ENCODE measurements at regions not wholly inside any gene's neighbourhood (a gene's known extent, or its start where the extent isn't known, plus 50 kb on each side); places are given as distances from the start of the nearest gene placed in this dataset.

- Histone ChIP-seq H3K9me1 (ENCODE audit: insufficient read depth, low read length) (no peaks in the 10 kb centered on the region), H3K9ac (ENCODE audit: low read depth, low read length) (no peak overlapping the region), H4K8ac (ENCODE audit: low read depth in 2 of 2, low read length in 2 of 2) (no peak overlapping the region), H3K4me1 (ENCODE audit: control insufficient read depth, insufficient read depth, low read length) (no peaks in the 10 kb centered on the region), H2AK9ac (replicated peaks; ENCODE audit: low read depth, low read length, poor library complexity) (no peak overlapping the region), H3K14ac (replicated peaks; ENCODE audit: low read depth, low read length) (no peak overlapping the region), H3K27ac (ENCODE audit: insufficient read depth, low read length) (no peak overlapping the region), H3K23ac (ENCODE audit: low read depth, low read length) (no peak overlapping the region), H3K4ac (ENCODE audit: low read depth, low read length) (no peak overlapping the region), H3K4me2 (ENCODE audit: low read depth, low read length) (no peak overlapping the region), H3K36me3 (ENCODE audit: control insufficient read depth, insufficient read depth, low read length) (no peaks in the 10 kb centered on the region), H2BK15ac (ENCODE audit: low read depth, low read length) (no peak overlapping the region), H4K91ac (ENCODE audit: insufficient read depth, low read depth, low read length) (no peak overlapping the region), H3K9me3 (ENCODE audit: control insufficient read depth, insufficient read depth, low read length) (peaks cover 4% of the 10 kb centered on the region; the same call in 1 of the 2 replicates), H2AK5ac (ENCODE audit: low read depth, low read length) (no peak overlapping the region), H3K4me3 (ENCODE audit: insufficient read depth, low read depth, low read length) (no peak overlapping the region), H4K20me1 (ENCODE audit: insufficient read depth, low read length) (no peaks in the 10 kb centered on the region), H2BK120ac (ENCODE audit: low read depth, low read length) (no peak overlapping the region), H3K79me1 (ENCODE audit: low read depth in 1 of 2, low read length in 2 of 2) (no peaks in the 10 kb centered on the region), H2AFZ (replicated peaks; ENCODE audit: low read length, poor library complexity) (no peak overlapping the region), H3K18ac (ENCODE audit: low read depth, low read length) (no peak overlapping the region), H2BK5ac (ENCODE audit: low read depth, low read length, poor library complexity, severe bottlenecking) (no peak overlapping the region), H2BK20ac (ENCODE audit: low read depth, low read length) (no peak overlapping the region), H4K5ac (ENCODE audit: low read depth, low read length) (no peak overlapping the region), H3K56ac (ENCODE audit: extremely low read depth, insufficient read depth, low read length) (no peak overlapping the region), H3K27me3 (ENCODE audit: control insufficient read depth, insufficient read depth, low read length) (peaks cover 8% of the 10 kb centered on the region)
- ATAC-seq (ENCODE audit: low read depth) (peak; percentile 93), DNase-seq (peak; percentile 92)
- 30% methylated on average over 5 of the region's 8 CpGs; no CpG with 5 or more reads in 1 of the 2 experiments for WGBS, 2 experiments (ENCODE audit: extremely low coverage in 2 of 2, insufficient read length in 1 of 2)
- in situ Hi-C loops (cut with MboI; ENCODE audit: low sequenced_read_pairs) (loop anchor here (25.0 kb wide), 3 partner anchors 122 to 372 kb away; no protein-coding TSS in a partner anchor), intact Hi-C loops (cut with micrococcal nuclease) (no loop called here), dilution Hi-C loops (cut with HindIII; ENCODE audit: low sequenced_read_pairs, unreplicated experiment) (no loop called here)
- TF ChIP-seq FOS (IDR thresholded peaks at IDR 0.05; ENCODE audit: low read depth, low read length) (peak; percentile 12; the same call in 1 of the 2 replicates), MXI1 (IDR thresholded peaks at IDR 0.05; ENCODE audit: borderline replicate concordance, low read depth, low read length) (no peak), BHLHE40 (IDR thresholded peaks at IDR 0.05; ENCODE audit: low read depth, low read length) (peak; percentile 47; the same call in 1 of the 2 replicates), CEBPB (IDR thresholded peaks at IDR 0.05; ENCODE audit: low read depth, low read length) (peak; percentile 70; the same call in 1 of the 2 replicates)
- no TSS peak for BruUV-seq (replicated peaks)
- ChIA-PET CTCF (interaction anchor here (0.8 to 0.9 kb wide), 2 partner anchors 9 kb away, joined by 3 read pairs; no protein-coding TSS in a partner anchor), POLR2A (ENCODE audit: unreplicated experiment) (no interaction called here)
These were observed 132.4 kb upstream of the PZP start for GRCh38 chr12:9340422-9341259.
